HG02759 (cell line): ENCODE measurements at regions not wholly inside any gene's neighbourhood (a gene's known extent, or its start where the extent isn't known, plus 50 kb on each side); places are given as distances from the start of the nearest gene placed in this dataset.
"Not testable (repeated sequence)": the region's sequence is repeated elsewhere in the genome, so short reads cannot be mapped to it uniquely, and the experiment has no call there.

Experiments used
- ATAC-seq: cut with Tn5 transposase; IDR thresholded peaks from one replicate; pipeline ENCODE4 v1.9.1; 2021; ENCODE audit warnings: mild to moderate bottlenecking, moderate library complexity; ENCODE audit not compliant: unreplicated experiment

- no peak for ATAC-seq
Observed at GRCh38 chr13:53351021-53351420, 322.4 kb downstream of the OLFM4 start.

- ATAC-seq: peak; percentile 71
Observed at GRCh38 chr13:53357582-53357981, 329.0 kb downstream of the OLFM4 start.

DNA sequence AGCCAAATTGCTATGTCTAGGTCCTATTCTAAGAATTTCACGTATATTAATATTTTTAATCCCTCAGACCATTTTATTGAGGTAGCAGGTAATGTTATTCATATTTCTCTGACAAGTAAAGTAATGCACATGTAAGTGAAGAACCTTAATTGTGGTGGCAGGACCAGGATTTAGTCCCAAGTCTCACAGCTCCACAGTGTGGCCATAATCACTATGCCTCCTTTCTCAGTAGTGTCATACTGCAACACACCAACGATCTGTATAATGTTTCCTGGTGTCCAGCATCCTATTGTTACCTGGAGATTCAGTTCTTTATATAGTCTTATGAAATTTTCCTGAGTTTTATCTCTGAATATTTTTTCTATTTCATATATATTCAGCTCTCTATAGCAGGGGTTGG, 340.3 kb downstream of the OLFM4 start:
- no peak for ATAC-seq

GRCh38 chr13:53379485-53379884, 350.9 kb downstream of the OLFM4 start:
- ATAC-seq: no peak

GRCh38 chr13:53382008-53382407, 353.4 kb downstream of the OLFM4 start:
- no peak for ATAC-seq

GRCh38 chr13:53398051-53398450, 369.4 kb downstream of the OLFM4 start:
- no peak for ATAC-seq

DNA sequence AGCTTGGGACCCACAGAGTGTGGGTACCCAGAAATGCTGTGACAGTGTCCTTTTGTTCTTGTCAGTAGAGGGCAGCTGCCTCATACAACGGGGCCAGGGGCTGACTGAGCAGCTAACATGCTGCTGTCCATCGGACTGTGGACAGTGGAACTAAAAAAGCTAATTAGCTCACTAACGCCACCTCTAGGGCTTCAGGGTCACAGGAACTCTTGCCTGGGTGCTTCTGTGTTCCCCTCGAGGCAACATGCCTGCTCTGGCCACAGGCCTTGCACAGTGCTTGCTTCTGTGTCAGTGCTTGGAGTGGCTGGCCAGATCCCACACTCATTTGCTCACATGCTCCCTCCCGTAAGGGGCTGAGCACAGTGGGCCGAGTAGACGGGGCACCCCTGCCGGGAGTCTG, 377.0 kb downstream of the OLFM4 start:
- no peak for ATAC-seq

DNA sequence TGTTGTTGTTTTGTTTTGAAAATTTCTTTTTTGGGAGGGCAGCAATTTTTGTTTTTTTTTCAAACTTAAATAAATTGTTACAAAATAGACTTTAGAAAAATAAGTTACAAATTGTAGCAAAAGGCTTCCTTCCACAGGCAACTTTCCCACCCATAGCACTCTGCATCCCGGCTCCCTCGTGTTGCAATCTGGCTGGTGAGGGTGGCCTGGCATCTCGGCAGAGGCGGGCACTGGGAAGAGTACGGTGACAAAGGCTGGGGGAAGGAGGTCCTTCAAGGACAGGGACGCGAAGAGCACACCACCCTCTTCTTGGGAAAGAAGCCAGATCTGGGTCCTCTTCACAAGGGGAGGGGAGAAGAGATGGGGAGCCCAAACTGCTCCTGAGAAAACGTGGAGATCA, 379.7 kb downstream of the OLFM4 start:
- ATAC-seq: no peak

GRCh38 chr13:53408847-53409568, 380.4 kb downstream of the OLFM4 start:
- no peak for ATAC-seq

GRCh38 chr13:53411463-53411862, 382.9 kb downstream of the OLFM4 start:
- ATAC-seq: no peak

GRCh38 chr13:53415135-53415534, 386.5 kb downstream of the OLFM4 start:
- no peak for ATAC-seq

DNA sequence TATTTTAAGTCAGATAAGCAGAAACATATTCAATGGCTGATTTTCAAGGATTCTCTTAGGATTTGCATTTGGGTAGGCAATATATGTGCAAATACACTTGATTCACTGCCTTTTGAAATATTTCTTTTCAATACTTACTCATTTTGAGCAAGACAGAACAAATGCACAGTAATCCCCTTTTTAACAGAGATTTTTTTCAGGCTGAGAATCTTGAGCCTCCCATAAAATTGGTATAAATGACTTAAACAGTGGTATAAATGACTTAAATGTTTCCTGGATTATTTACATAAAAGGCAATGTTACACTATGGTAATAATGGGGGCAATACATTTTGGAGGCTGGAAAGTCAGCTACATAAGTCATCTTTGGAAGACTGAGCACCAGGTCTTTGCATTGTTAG, 389.0 kb downstream of the OLFM4 start:
- no peak for ATAC-seq

DNA sequence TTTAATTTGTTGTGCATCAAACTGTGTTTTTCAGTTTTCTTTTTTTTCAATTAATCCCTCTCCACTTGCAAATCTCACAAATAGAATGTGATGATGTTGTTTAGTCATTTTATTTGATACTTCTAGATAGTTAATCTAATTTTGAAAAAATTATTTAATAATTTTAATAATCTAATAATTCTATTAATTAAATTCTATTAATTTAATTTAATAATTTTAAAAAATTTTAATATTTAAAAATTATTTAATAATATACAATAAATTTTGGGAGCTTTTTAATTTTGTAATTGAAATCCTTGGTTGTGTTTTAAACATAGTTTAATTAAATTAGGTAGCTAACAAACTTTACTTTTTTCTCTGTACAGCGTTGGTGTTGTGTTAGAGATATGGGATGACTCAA, 393.8 kb downstream of the OLFM4 start:
- no peak for ATAC-seq

DNA sequence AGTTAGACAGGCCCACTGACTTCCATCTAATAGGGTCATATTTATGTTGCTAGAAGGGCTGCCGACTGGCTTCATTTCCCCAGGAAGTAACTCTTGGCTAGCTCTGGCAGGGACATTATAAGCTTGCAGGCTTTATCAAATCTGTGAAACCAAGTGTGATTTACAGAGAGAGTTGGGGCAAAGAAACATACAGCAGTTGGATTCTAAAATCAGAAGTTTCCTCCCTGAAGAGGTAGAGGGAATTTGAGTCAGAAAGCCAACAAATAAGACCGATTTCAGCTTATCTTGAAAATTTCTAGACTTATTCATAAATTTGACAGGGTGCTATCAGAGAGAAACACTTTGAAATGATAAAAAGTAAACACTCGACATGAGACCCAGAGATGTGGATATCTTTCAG, 407.8 kb downstream of the OLFM4 start:
- no peak for ATAC-seq

GRCh38 chr13:53439439-53440225, 411.0 kb downstream of the OLFM4 start:
- ATAC-seq: no peak

GRCh38 chr13:53442979-53443378, 414.4 kb downstream of the OLFM4 start:
- no peak for ATAC-seq

- no peak for ATAC-seq
Observed at GRCh38 chr13:53445686-53446085, 417.1 kb downstream of the OLFM4 start.

DNA sequence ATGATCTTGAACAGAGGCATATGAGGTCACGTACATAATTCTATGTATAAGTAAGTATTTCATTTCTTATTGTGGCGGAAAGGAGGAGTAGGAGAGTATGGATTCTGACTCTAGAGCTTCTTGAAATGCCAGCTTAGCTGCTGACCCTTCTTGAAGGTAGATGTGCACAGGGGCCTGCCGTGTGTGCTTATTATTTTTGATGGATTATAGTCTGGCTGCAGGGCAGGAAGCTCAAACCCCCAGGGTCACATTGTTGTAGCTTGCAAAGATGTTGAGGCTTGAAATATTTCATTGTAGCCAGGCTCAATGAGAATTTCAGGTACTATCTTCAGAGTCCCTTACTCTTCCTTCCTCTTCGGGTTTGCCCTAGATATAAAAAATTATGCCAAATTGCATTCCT, 418.8 kb downstream of the OLFM4 start:
- ATAC-seq: no peak

DNA sequence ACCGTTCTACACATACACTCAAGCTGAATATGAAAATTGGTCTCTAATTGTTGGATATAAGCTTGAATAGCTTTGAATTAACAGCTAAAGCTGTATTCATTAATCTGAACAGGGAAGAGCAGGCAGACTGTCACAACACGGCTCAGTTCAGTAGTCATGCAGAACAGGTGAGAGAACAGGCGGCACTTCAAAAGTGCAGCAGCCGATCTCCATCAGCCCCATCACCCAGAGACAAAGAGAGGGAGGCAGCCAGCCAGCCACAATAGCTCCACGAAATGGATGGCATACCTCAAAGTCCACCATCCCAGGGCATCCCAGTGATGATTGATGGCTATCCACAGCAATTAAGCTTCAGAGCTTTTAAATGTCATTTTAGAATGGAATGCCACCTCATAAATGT, 419.2 kb downstream of the OLFM4 start:
- no peak for ATAC-seq

DNA sequence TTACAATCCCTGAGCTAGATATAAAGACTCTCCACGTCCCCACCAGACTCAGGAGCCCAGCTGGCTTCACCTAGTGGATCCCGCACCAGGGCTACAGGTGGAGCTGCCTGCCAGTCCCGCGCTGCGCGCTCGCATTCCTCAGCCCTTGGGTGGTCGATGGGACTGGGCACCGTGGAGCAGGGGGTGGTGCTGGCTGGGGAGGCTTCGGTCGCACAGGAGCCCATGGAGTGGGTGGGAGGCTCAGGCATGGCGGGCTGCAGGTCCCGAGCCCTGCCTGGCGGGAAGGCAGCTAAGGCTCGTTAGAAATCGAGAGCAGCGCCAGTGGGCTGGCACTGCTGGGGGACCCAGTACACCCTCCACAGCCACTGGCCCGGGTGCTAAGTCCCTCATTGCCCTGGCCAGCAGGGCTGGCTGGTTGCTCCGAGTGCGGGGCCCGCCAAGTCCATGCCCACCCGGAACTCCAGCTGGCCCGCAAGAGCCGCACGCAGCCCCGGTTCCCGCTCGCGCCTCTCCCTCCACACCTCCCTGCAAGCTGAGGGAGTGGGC, 423.7 kb downstream of the OLFM4 start:
- ATAC-seq: not testable (repeated sequence)

DNA sequence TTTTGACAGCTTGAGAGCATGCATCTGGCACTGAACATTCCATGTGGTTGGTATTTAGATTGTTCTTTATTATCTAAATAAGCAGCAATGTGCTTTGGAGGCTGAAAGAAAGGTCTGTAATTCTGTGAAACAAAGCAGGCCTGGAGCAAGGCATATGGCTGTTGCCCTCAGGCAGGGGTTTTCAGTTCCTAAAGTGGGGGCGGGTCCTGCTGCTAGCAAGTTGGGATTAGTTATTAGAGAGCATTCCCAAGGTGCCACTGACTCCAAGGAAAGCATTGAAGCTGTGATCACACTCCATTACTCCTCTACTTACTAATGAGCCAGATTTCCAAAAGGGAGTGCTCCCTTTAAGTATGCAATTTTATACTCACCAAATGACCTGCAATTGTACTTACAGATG, 432.2 kb downstream of the OLFM4 start:
- no peak for ATAC-seq

GRCh38 chr13:53463106-53463505, 434.5 kb downstream of the OLFM4 start:
- ATAC-seq: no peak
